A673 (cell line): ENCODE measurements at regions not wholly inside any gene's neighbourhood (a gene's known extent, or its start where the extent isn't known, plus 50 kb on each side); places are given as distances from the start of the nearest gene placed in this dataset.

Experiments used
- BruUV-seq: library from RNA; stranded (reverse); fragments of 400-500 nt; replicated peaks from 2 replicates; lab custom pipeline; 2021; lab: Mats Ljungman, UMichigan
- CTCF ChIA-PET: fragments of 300-600 bp; sonication (Branson Sonifier 250); formaldehyde crosslinking; loops from one replicate; lab custom pipeline; 2022; ENCODE audit warnings: antibody characterized with exemption; lab: Charles Lee
- POLR2A ChIA-PET: fragments of 300-600 bp; sonication (Branson Sonifier 250); formaldehyde crosslinking; loops from one replicate; lab custom pipeline; 2022; ENCODE audit warnings: antibody characterized with exemption; ENCODE audit not compliant: low non-redundant PET; lab: Charles Lee
- DNase-seq: peaks from one replicate; pipeline ENCODE4 v3.0.0-alpha.2; 2015; ENCODE audit warnings: low spot score
- H3K27ac ChIP-seq: fragments of 200-600 bp; sonication (generic); 2 replicates; pipeline ENCODE4 v1.5.1; 2016; ENCODE audit warnings: mixed run types, low read depth, mild to moderate bottlenecking, mixed read lengths, antibody characterized with exemption, low read length; ENCODE audit not compliant: poor library complexity, severe bottlenecking
- H3K27me3 ChIP-seq: fragments of 200-600 bp; sonication (generic); replicated peaks from 2 replicates; pipeline ENCODE4 v1.6.1; 2017; ENCODE audit warnings: mixed run types, low read depth, mild to moderate bottlenecking, mixed read lengths, antibody characterized with exemption, low read length; ENCODE audit not compliant: insufficient read depth, poor library complexity
- H3K36me3 ChIP-seq: fragments of 200-600 bp; sonication (generic); 2 replicates; pipeline ENCODE4 v1.6.1; 2016; ENCODE audit warnings: mixed run types, mild to moderate bottlenecking, mixed read lengths, antibody characterized with exemption, low read length; ENCODE audit not compliant: insufficient read depth, poor library complexity, severe bottlenecking
- H3K4me1 ChIP-seq: fragments of 200-600 bp; sonication (generic); 2 replicates; pipeline ENCODE4 v1.6.1; 2017; ENCODE audit warnings: mixed run types, mild to moderate bottlenecking, mixed read lengths, antibody characterized with exemption, low read length; ENCODE audit not compliant: insufficient read depth, poor library complexity, severe bottlenecking
- H3K4me3 ChIP-seq: fragments of 200-600 bp; sonication (generic); 2 replicates; pipeline ENCODE4 v1.5.1; 2016; ENCODE audit warnings: low read depth, mixed run types, mild to moderate bottlenecking, mixed read lengths, low read length; ENCODE audit not compliant: poor library complexity, severe bottlenecking
- H3K9me3 ChIP-seq: fragments of 200-600 bp; sonication (generic); 2 replicates; pipeline ENCODE4 v1.6.1; 2016; ENCODE audit warnings: mixed run types, low read depth, mild to moderate bottlenecking, mixed read lengths, antibody characterized with exemption, low read length; ENCODE audit not compliant: poor library complexity, severe bottlenecking
- EZH2 ChIP-seq: fragments of 200-600 bp; sonication (generic); IDR thresholded peaks from 2 replicates; pipeline ENCODE4 v1.6.1; 2017; ENCODE audit warnings: borderline replicate concordance, low read depth, mild to moderate bottlenecking, mixed read lengths, antibody characterized with exemption, low read length; ENCODE audit not compliant: poor library complexity, severe bottlenecking
- intact Hi-C: fragments of 100-400 bp; cut with micrococcal nuclease; formaldehyde crosslinking; loops from one replicate; pipeline ENCODE4 v1.10.0; 2022; ENCODE audit not compliant: unreplicated experiment
- TF ChIP-seq, protein P1 (sequence below): fragments of 300-800, 200-600 bp; sonication (generic); conservative IDR thresholded peaks from 2 replicates; pipeline ENCODE4 v1.5.1; 2017; ENCODE audit warnings: low read depth, mild to moderate bottlenecking, antibody characterized with exemption, low read length, moderate library complexity, mixed read lengths

DNA sequence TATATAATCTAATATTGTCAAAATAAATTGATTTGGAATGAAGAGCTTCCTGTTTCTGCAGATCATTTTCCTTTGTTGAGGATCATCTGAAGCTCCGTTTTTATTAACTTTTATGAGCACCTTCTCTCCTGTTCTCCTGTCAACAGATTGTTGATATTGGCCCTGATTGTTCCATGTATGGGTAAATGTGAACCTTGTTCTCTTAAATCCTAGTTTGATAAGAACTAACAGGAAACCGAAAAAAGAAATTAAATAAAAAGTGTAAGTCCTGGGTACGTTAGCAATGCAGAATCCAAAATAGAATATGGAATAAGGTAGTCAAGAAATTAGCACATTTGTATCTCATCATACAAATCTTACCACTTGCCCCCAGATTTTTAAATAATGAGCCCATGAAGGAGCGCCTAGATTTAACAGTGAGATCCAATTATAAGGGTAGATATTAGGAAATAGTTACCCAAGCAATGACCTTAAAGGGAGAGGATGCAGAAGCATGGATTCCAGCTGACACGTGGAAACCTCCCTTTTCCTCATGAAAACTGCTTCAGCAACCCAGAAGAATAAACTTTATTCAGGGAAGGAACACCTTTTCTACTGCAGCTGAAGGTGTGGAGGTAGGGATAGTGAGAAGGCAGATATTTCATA lies 80.8 kb upstream of the PIK3R1 start:
- DNase-seq: no peak
- ChIA-PET CTCF (no interaction called here), POLR2A (no interaction called here)
- H3K4me3 ChIP-seq: no peak overlapping the region
- no peaks in the 10 kb centered on the region for H3K9me3 ChIP-seq
- TF ChIP-seq, protein P1, sequence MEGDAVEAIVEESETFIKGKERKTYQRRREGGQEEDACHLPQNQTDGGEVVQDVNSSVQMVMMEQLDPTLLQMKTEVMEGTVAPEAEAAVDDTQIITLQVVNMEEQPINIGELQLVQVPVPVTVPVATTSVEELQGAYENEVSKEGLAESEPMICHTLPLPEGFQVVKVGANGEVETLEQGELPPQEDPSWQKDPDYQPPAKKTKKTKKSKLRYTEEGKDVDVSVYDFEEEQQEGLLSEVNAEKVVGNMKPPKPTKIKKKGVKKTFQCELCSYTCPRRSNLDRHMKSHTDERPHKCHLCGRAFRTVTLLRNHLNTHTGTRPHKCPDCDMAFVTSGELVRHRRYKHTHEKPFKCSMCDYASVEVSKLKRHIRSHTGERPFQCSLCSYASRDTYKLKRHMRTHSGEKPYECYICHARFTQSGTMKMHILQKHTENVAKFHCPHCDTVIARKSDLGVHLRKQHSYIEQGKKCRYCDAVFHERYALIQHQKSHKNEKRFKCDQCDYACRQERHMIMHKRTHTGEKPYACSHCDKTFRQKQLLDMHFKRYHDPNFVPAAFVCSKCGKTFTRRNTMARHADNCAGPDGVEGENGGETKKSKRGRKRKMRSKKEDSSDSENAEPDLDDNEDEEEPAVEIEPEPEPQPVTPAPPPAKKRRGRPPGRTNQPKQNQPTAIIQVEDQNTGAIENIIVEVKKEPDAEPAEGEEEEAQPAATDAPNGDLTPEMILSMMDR: no peak
- TF ChIP-seq EZH2: no peak
- H3K4me1 ChIP-seq: no peaks in the 10 kb centered on the region
- no peak overlapping the region for H3K27ac ChIP-seq
- intact Hi-C loops: no loop called here
- BruUV-seq: no TSS peak
- peaks cover 12% of the 10 kb centered on the region for H3K27me3 ChIP-seq
- H3K36me3 ChIP-seq: no peaks in the 10 kb centered on the region

DNA sequence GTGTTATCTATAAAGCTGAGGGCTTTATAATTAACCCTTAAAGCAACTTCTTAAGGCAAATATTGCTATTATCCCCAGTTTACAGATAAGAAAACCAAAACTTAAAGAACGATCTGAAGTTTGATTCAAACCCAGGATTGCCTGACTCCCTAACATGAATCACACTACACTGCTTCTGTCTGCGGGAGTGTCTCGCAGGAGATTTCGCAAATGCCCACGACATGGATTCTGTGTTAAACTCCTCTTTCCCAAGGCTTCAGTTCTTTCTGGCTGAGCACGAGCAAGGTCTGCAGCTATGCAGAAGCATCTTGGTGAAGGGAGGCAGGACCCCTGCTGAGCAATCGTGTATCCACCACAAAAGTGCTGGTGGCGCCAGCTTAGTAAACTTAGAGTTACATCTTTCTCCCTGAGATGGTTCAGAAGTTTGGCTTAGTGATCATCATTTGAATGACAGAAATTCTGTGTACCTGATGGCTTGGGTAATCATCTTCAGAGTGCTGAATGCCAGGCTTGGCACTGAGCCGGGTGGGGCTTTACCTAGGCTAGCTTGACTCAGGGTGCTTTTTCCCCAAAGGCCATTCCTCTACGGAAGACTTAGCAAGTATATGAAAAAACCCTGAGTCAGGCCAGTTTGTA lies 81.4 kb upstream of the PIK3R1 start:
- Histone ChIP-seq H3K9me3 (no peaks in the 10 kb centered on the region), H3K4me3 (no peak overlapping the region), H3K4me1 (no peaks in the 10 kb centered on the region), H3K36me3 (no peaks in the 10 kb centered on the region), H3K27ac (no peak overlapping the region), H3K27me3 (peaks cover 15% of the 10 kb centered on the region)
- DNase-seq: no peak
- ChIA-PET CTCF (no interaction called here), POLR2A (no interaction called here)
- no peak for TF ChIP-seq EZH2
- TF ChIP-seq, protein P1: no peak
- no TSS peak for BruUV-seq
- intact Hi-C loops: no loop called here

DNA sequence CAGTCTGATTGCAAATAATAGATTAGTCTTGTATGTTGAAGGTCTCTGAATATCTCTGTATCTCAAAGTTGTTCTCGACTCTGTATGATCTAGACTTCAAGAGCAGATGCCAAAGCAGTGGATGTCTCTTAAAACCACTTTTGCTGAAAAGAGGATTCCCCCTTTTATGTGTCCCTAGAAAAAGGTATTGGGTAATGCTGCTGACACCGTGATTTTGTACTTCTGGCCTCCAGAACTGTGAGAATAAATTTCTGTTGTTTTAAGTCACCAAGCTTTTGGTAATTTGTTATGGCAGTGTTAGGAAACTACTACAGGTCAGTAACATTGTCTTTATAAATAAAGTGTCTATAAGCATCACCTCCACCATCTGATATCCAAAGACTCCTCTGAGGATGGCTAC lies 85.3 kb upstream of the PIK3R1 start:
- no peak overlapping the region for H3K27ac ChIP-seq
- intact Hi-C loops: no loop called here
- no peaks in the 10 kb centered on the region for H3K9me3 ChIP-seq
- H3K36me3 ChIP-seq: no peaks in the 10 kb centered on the region
- ChIA-PET CTCF (no interaction called here), POLR2A (no interaction called here)
- no peak for DNase-seq
- H3K4me1 ChIP-seq: no peaks in the 10 kb centered on the region
- TF ChIP-seq EZH2: no peak
- TF ChIP-seq, protein P1: no peak
- H3K27me3 ChIP-seq: peaks cover 11% of the 10 kb centered on the region
- no peak overlapping the region for H3K4me3 ChIP-seq
- no TSS peak for BruUV-seq
